ENCODE measurements at regions not wholly inside any gene's neighbourhood (a gene's known extent, or its start where the extent isn't known, plus 50 kb on each side); places are given as distances from the start of the nearest gene placed in this dataset.

DNA sequence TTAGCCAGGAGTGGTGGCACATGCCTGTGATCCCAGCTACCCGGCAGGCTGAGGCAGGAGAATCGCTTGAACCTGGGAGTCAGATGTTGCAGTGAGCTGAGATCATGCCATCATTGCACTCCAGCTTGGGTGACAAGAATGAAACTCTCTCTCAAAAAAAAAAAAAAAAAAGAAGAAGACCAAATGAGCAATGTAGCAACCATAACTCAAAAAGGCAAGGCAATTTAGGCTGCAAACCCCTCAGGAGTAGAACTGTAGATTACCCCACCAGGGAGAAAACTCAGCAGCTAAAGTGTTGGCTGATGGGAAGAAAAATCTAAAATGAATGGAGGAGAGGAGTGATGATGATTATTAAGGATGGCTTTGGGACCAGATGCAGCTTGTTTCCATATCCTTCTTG lies 256.7 kb upstream of the UBASH3B start:
- TF ChIP-seq, protein P1, sequence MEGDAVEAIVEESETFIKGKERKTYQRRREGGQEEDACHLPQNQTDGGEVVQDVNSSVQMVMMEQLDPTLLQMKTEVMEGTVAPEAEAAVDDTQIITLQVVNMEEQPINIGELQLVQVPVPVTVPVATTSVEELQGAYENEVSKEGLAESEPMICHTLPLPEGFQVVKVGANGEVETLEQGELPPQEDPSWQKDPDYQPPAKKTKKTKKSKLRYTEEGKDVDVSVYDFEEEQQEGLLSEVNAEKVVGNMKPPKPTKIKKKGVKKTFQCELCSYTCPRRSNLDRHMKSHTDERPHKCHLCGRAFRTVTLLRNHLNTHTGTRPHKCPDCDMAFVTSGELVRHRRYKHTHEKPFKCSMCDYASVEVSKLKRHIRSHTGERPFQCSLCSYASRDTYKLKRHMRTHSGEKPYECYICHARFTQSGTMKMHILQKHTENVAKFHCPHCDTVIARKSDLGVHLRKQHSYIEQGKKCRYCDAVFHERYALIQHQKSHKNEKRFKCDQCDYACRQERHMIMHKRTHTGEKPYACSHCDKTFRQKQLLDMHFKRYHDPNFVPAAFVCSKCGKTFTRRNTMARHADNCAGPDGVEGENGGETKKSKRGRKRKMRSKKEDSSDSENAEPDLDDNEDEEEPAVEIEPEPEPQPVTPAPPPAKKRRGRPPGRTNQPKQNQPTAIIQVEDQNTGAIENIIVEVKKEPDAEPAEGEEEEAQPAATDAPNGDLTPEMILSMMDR (conservative IDR thresholded peaks at IDR 0.05; ENCODE audit: low read length), result no peak
- TF ChIP-seq EZH2phosphoT487 (IDR thresholded peaks at IDR 0.05; ENCODE audit: borderline replicate concordance), result no peak

Data from Loucy (cell line).